H9 (cell line): ENCODE measurements at regions not wholly inside any gene's neighbourhood (a gene's known extent, or its start where the extent isn't known, plus 50 kb on each side); places are given as distances from the start of the nearest gene placed in this dataset.

Experiments
- DNase-seq: peaks from one replicate; pipeline ENCODE4 v3.0.0-alpha.2; 2017
- H2AFZ ChIP-seq: one replicate; pipeline ENCODE4 v1.6.1; 2013; ENCODE audit warnings: mild to moderate bottlenecking, low read length, control low read depth, moderate library complexity
- H2AK5ac ChIP-seq: 2 replicates; pipeline ENCODE4 v1.6.1; 2013; ENCODE audit warnings: low read length, control low read depth, mixed read lengths; ENCODE audit not compliant: insufficient read length
- H2BK120ac ChIP-seq: one replicate; pipeline ENCODE4 v1.6.1; 2013; ENCODE audit warnings: low read depth, mild to moderate bottlenecking, low read length, control low read depth, inconsistent platforms; ENCODE audit not compliant: poor library complexity, severe bottlenecking
- H2BK12ac ChIP-seq: 2 replicates; pipeline ENCODE4 v1.6.1; 2013; ENCODE audit warnings: low read length, control low read depth, mixed read lengths, low read depth; ENCODE audit not compliant: insufficient read length
- H2BK15ac ChIP-seq: 2 replicates; pipeline ENCODE4 v1.6.1; 2013; ENCODE audit warnings: low read depth, low read length, control low read depth
- H2BK20ac ChIP-seq: one replicate; pipeline ENCODE4 v1.6.1; 2013; ENCODE audit warnings: low read depth, mild to moderate bottlenecking, low read length, control low read depth, inconsistent platforms; ENCODE audit not compliant: poor library complexity, severe bottlenecking
- H2BK5ac ChIP-seq: 2 replicates; pipeline ENCODE4 v1.6.1; 2013; ENCODE audit warnings: low read length, control low read depth, mixed read lengths; ENCODE audit not compliant: insufficient read length
- H3K14ac ChIP-seq: 2 replicates; pipeline ENCODE4 v1.6.1; 2013; ENCODE audit warnings: low read length, control low read depth; ENCODE audit not compliant: insufficient read depth
- H3K18ac ChIP-seq: 2 replicates; pipeline ENCODE4 v1.6.1; 2013; ENCODE audit warnings: low read depth, mild to moderate bottlenecking, mixed read lengths, low read length, control low read depth; ENCODE audit not compliant: insufficient read length
- H3K23ac ChIP-seq: 2 replicates; pipeline ENCODE4 v1.6.1; 2013; ENCODE audit warnings: low read length, control low read depth, mixed read lengths, low read depth; ENCODE audit not compliant: insufficient read length
- H3K23me2 ChIP-seq: 2 replicates; pipeline ENCODE4 v1.6.1; 2013; ENCODE audit warnings: low read depth, mild to moderate bottlenecking, mixed read lengths, low read length, control low read depth; ENCODE audit not compliant: insufficient read length, poor library complexity, severe bottlenecking
- H3K27ac ChIP-seq: 2 replicates; pipeline ENCODE4 v1.5.1; 2013; ENCODE audit warnings: low read length, control low read depth, mixed read lengths, low read depth; ENCODE audit not compliant: insufficient read length
- H3K27me3 ChIP-seq: 2 replicates; pipeline ENCODE4 v1.6.1; 2013; ENCODE audit warnings: low read length, control low read depth, inconsistent platforms; ENCODE audit not compliant: insufficient read depth
- H3K4ac ChIP-seq: 2 replicates; pipeline ENCODE4 v1.6.1; 2013; ENCODE audit warnings: low read depth, mild to moderate bottlenecking, control low read depth, inconsistent platforms, low read length, moderate library complexity
- H3K4me1 ChIP-seq: 2 replicates; pipeline ENCODE4 v1.6.1; 2013; ENCODE audit warnings: low read length, control low read depth, inconsistent platforms; ENCODE audit not compliant: insufficient read depth
- H3K4me2 ChIP-seq: 2 replicates; pipeline ENCODE4 v1.6.1; 2013; ENCODE audit warnings: low read length, control low read depth, mixed read lengths; ENCODE audit not compliant: insufficient read length, insufficient read depth
- H3K56ac ChIP-seq: 2 replicates; pipeline ENCODE4 v1.6.1; 2013; ENCODE audit warnings: low read depth, mild to moderate bottlenecking, mixed read lengths, low read length, control low read depth; ENCODE audit not compliant: insufficient read length
- H3K79me1 ChIP-seq: 2 replicates; pipeline ENCODE4 v1.6.1; 2013; ENCODE audit warnings: low read depth, mild to moderate bottlenecking, moderate library complexity, low read length, control low read depth, inconsistent platforms; ENCODE audit not compliant: insufficient read depth, poor library complexity, severe bottlenecking
- H3K79me2 ChIP-seq: 2 replicates; pipeline ENCODE4 v1.6.1; 2013; ENCODE audit warnings: low read length, control low read depth, inconsistent platforms; ENCODE audit not compliant: insufficient read depth
- H3K9ac ChIP-seq: 2 replicates; pipeline ENCODE4 v1.6.1; 2013; ENCODE audit warnings: low read length, control low read depth, mixed read lengths; ENCODE audit not compliant: insufficient read length; ENCODE audit errors: extremely low read depth
- H3K9me3 ChIP-seq: one replicate; pipeline ENCODE4 v1.6.1; 2013; ENCODE audit warnings: low read depth, low read length, inconsistent platforms; ENCODE audit not compliant: control insufficient read depth
- H3T11ph ChIP-seq: one replicate; pipeline ENCODE4 v1.6.1; 2013; ENCODE audit warnings: mild to moderate bottlenecking, low read length, control low read depth, inconsistent platforms
- H4K20me1 ChIP-seq: one replicate; pipeline ENCODE4 v1.6.1; 2013; ENCODE audit not compliant: control insufficient read depth, insufficient read length, insufficient read depth
- H4K5ac ChIP-seq: 2 replicates; pipeline ENCODE4 v1.6.1; 2013; ENCODE audit warnings: low read depth, mild to moderate bottlenecking, mixed read lengths, low read length, control low read depth; ENCODE audit not compliant: insufficient read length
- H4K8ac ChIP-seq: replicated peaks from 2 replicates; pipeline ENCODE4 v1.6.1; 2013; ENCODE audit warnings: low read length, control low read depth, mixed read lengths, low read depth; ENCODE audit not compliant: insufficient read length
- H4K91ac ChIP-seq: 2 replicates; pipeline ENCODE4 v1.6.1; 2013; ENCODE audit warnings: low read depth, mild to moderate bottlenecking, moderate library complexity, mixed read lengths, low read length, control low read depth; ENCODE audit not compliant: insufficient read length
- H3K27ac Mint-ChIP-seq, 3 experiments: 2 replicates in 2 of 3; 3 replicates in 1 of 3; pipeline ENCODE4 v1.8.0; 2020 to 2021; ENCODE audit warnings: mixed read lengths in 3 of 3, mild to moderate bottlenecking in 1 of 3, moderate library complexity in 1 of 3
- H3K27me3 Mint-ChIP-seq: 2 replicates; pipeline ENCODE4 v1.8.0; 2021; ENCODE audit warnings: low read depth, mild to moderate bottlenecking, moderate library complexity, mixed read lengths
- H3K36me3 Mint-ChIP-seq, 3 experiments: 2 replicates in 2 of 3; 3 replicates in 1 of 3; pipeline ENCODE4 v1.8.0; 2020 to 2021; ENCODE audit warnings: low read depth in 3 of 3, mixed read lengths in 3 of 3; ENCODE audit not compliant: insufficient read depth in 1 of 3
- H3K4me1 Mint-ChIP-seq, 2 experiments: 2 replicates each; pipeline ENCODE4 v1.8.0; 2020; ENCODE audit warnings: mixed read lengths in 2 of 2
- H3K4me3 Mint-ChIP-seq, 2 experiments: 2 replicates in 1 of 2; 3 replicates in 1 of 2; pipeline ENCODE4 v1.8.0; 2020 to 2021; ENCODE audit warnings: mild to moderate bottlenecking in 2 of 2, mixed read lengths in 2 of 2, moderate library complexity in 1 of 2
- H3K9me3 Mint-ChIP-seq, 2 experiments: 2 replicates in 1 of 2; 3 replicates in 1 of 2; pipeline ENCODE4 v1.8.0; 2020; ENCODE audit warnings: mild to moderate bottlenecking in 2 of 2, mixed read lengths in 2 of 2, moderate library complexity in 1 of 2
- CTCF ChIP-seq: fragments of 200-600 bp; sonication (generic); conservative IDR thresholded peaks from 3 replicates; pipeline ENCODE4 v1.8.0; 2021; ENCODE audit warnings: antibody characterized with exemption, mild to moderate bottlenecking
- WGBS: extraction: QIAGEN DNeasy Blood & Tissue Kit; methylation state at CpG from one replicate; pipeline ENCODE4 v1.1.7; 2013; ENCODE audit warnings: missing lambda C conversion rate, low lambda C conversion rate, mixed read lengths; ENCODE audit not compliant: insufficient read length; ENCODE audit errors: extremely low coverage; 5-methylcytosine and 5-hydroxymethylcytosine counted together

GRCh38 chr18:11305507-11305906 is 156.1 kb upstream of the PIEZO2 start:
- Mint-ChIP-seq H3K27me3 (no peaks in the 10 kb centered on the region), H3K27ac (no peak overlapping the region), H3K36me3 (peaks cover 0 to 16% (median 3%) of the 10 kb centered on the region in 3 experiments; a peak in 2 of 7 replicates), H3K9me3 (peaks cover 24 to 25% of the 10 kb centered on the region in 2 experiments), H3K4me3 (no peak overlapping the region), H3K4me1 (peaks cover 10 to 12% of the 10 kb centered on the region in 2 experiments)
- H2AK5ac ChIP-seq, result no peak overlapping the region
- H2BK20ac ChIP-seq, result no peak overlapping the region
- 0 out of 3 replicates have a peak, but pooled peaks have one; percentile 9 for TF ChIP-seq CTCF
- H4K8ac ChIP-seq, result no peak overlapping the region
- H3K18ac ChIP-seq, result no peak overlapping the region
- no peak overlapping the region for H2BK12ac ChIP-seq
- H3K23ac ChIP-seq, result no peak overlapping the region
- no peak overlapping the region for H4K91ac ChIP-seq
- WGBS, result no CpG with 5 or more reads among the region's 2 CpGs
- no peak overlapping the region for H3K14ac ChIP-seq
- H3T11ph ChIP-seq, result no peak overlapping the region
- H4K20me1 ChIP-seq, result no peaks in the 10 kb centered on the region
- no peaks in the 10 kb centered on the region for H3K23me2 ChIP-seq
- H3K9ac ChIP-seq, result no peak overlapping the region
- no peak overlapping the region for H3K4ac ChIP-seq
- no peak for DNase-seq
- no peak overlapping the region for H3K56ac ChIP-seq
- no peak overlapping the region for H2BK15ac ChIP-seq
- no peak overlapping the region for H2BK120ac ChIP-seq
- no peaks in the 10 kb centered on the region for H3K79me1 ChIP-seq
- no peaks in the 10 kb centered on the region for H3K79me2 ChIP-seq
- H3K27ac ChIP-seq, result no peak overlapping the region
- no peaks in the 10 kb centered on the region for H3K27me3 ChIP-seq
- no peaks in the 10 kb centered on the region for H3K9me3 ChIP-seq
- no peak overlapping the region for H2BK5ac ChIP-seq
- H3K4me1 ChIP-seq, result no peaks in the 10 kb centered on the region
- no peak overlapping the region for H4K5ac ChIP-seq
- no peak overlapping the region for H3K4me2 ChIP-seq
- H2AFZ ChIP-seq, result no peak overlapping the region
